22Rv1 (cell line): ENCODE measurements at regions not wholly inside any gene's neighbourhood (a gene's known extent, or its start where the extent isn't known, plus 50 kb on each side); places are given as distances from the start of the nearest gene placed in this dataset.

Source experiments
- H3K27ac ChIP-seq: fragments of 450-650 bp; 2 replicates; pipeline ENCODE4 v1.5.1; 2017
- CTCF ChIP-seq: fragments of 450-650 bp; IDR thresholded peaks from 2 replicates; pipeline ENCODE4 v1.5.1; 2017; ENCODE audit warnings: mild to moderate bottlenecking
- ZFX ChIP-seq: fragments of 450-650 bp; IDR thresholded peaks from 2 replicates; pipeline ENCODE4 v1.6.1; 2017; ENCODE audit warnings: antibody characterized with exemption, borderline replicate concordance

DNA sequence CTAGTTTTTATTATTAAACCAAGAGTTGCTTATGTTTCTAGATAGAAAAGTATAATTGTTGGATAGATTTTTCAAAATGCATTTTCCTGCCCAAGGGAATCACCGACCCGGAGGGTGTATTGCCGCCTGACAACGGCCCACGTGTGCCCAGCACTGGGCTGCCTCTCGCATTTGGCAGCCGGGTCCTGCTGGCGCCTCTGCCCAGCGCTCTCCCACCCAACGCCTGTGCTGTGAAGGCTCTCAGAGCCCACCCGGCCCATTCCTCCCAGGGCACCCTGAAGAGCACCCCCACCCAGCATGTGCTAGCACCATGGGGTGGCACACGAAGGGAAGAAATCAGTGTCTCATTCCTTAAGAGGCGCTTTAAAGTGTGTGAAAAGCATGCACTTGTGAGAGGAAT, 88.3 kb upstream of the AFDN start:
- no peak overlapping the region for H3K27ac ChIP-seq
- TF ChIP-seq CTCF (no peak), ZFX (no peak)

GRCh38 chr6:167739721-167740475, 86.8 kb upstream of the AFDN start:
- TF ChIP-seq CTCF = no peak
- TF ChIP-seq ZFX = no peak
- H3K27ac ChIP-seq = no peak overlapping the region

DNA sequence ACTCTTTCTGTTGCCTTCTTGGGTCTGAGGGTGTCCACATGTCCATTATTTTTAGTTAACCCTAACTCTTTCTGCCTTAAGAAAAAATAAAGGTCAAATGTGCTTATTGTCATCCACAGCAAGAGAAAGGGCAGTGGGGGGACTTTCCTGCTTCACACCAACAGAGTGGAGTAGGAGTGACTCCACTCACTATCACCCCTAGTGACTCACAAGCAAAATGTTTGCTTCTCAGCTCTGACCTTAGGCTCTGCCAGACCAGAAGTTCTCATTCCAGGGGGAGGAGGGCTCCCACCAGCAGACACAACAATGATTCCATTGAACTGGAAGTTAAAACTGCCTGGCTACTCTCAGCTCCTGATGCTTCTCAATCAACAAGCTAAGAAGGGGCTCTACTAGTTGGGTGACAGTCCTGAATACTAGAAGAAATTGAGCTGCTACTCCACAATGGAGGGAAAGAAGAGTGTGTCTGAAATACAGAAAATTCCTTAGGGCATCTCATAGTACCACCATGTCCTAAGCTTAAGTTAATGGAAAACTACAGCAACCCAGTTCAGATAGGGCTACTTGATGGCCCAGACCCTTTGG, 83.9 kb upstream of the AFDN start:
- H3K27ac ChIP-seq = no peak overlapping the region
- TF ChIP-seq ZFX = no peak
- no peak for TF ChIP-seq CTCF

GRCh38 chr6:167744681-167745669, 81.7 kb upstream of the AFDN start:
- H3K27ac ChIP-seq = no peak overlapping the region
- no peak for TF ChIP-seq CTCF
- no peak for TF ChIP-seq ZFX

- no peak for TF ChIP-seq ZFX
- no peak for TF ChIP-seq CTCF
- H3K27ac ChIP-seq = no peak overlapping the region
Measured at GRCh38 chr6:167745670-167746389, 80.9 kb upstream of the AFDN start.

DNA sequence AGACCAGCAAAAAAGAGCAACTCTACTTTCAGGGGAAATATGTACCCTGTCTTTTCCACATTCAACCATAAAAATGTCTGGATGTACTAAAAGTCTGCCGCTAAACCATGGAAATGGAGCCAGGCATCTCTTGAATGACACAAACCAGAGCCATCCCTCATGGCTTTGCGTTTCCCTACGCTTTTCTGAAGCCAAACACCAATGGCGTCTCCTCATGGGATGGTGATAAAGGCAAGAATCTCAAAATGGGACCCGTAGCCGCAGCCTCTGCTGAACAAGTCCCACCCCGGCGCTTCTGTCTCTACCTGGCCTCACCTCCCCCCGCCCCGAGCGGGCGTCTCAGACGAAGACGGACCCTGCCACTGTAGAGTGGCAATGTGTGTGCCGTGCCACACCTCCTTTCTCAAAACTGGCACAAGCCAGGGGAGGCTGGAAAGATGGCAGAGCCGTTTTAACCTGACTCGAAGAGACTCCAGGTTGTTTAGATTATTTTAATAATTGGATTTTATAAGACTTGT, 80.3 kb upstream of the AFDN start:
- TF ChIP-seq CTCF (no peak), ZFX (no peak)
- no peak overlapping the region for H3K27ac ChIP-seq
